Choroid plexus epithelial cell (primary cell): ENCODE measurements at regions not wholly inside any gene's neighbourhood (a gene's known extent, or its start where the extent isn't known, plus 50 kb on each side); places are given as distances from the start of the nearest gene placed in this dataset.
A peak's percentile ranks its signal among the peaks of the same experiment; 100 is the strongest.

Experiments
- DNase-seq: peaks from one replicate; pipeline ENCODE4 v3.0.0-alpha.2; 2010; ENCODE audit warnings: low read depth
- H3K4me3 ChIP-seq: 2 replicates; pipeline ENCODE4 v1.5.1; 2011; ENCODE audit warnings: low read depth, mild to moderate bottlenecking, control low read depth, low read length, moderate library complexity
- TF ChIP-seq, protein P1 (sequence below): conservative IDR thresholded peaks from 2 replicates; pipeline ENCODE4 v1.5.1; 2011; ENCODE audit warnings: low read depth, mild to moderate bottlenecking, control low read depth, inconsistent platforms, low read length, moderate library complexity

GRCh38 chr1:209391792-209392191, 191.7 kb upstream of the CAMK1G start:
- TF ChIP-seq, protein P1, sequence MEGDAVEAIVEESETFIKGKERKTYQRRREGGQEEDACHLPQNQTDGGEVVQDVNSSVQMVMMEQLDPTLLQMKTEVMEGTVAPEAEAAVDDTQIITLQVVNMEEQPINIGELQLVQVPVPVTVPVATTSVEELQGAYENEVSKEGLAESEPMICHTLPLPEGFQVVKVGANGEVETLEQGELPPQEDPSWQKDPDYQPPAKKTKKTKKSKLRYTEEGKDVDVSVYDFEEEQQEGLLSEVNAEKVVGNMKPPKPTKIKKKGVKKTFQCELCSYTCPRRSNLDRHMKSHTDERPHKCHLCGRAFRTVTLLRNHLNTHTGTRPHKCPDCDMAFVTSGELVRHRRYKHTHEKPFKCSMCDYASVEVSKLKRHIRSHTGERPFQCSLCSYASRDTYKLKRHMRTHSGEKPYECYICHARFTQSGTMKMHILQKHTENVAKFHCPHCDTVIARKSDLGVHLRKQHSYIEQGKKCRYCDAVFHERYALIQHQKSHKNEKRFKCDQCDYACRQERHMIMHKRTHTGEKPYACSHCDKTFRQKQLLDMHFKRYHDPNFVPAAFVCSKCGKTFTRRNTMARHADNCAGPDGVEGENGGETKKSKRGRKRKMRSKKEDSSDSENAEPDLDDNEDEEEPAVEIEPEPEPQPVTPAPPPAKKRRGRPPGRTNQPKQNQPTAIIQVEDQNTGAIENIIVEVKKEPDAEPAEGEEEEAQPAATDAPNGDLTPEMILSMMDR: no peak
- H3K4me3 ChIP-seq: no peak overlapping the region
- DNase-seq: no peak

GRCh38 chr1:209395169-209395568, 188.3 kb upstream of the CAMK1G start:
- no peak for DNase-seq
- no peak overlapping the region for H3K4me3 ChIP-seq
- TF ChIP-seq, protein P1: no peak

DNA sequence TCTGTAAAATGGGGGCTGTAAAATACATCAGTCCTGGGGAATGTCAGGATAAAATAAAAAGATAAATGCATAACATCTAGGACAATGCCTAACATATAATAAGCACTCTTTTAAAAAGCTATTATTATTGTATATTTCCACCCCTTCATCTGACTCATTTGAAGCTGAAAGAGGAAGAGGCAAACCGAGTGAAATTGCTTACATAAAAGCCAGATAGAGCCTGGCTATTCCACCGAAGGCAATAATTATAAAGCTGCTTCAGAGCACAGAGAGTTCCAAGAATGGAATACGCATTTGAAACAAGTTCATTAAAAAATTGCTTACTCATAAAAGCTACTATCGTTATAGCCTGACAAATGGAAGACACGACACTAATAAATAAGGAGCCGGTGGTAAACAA, 186.1 kb upstream of the CAMK1G start:
- TF ChIP-seq, protein P1: no peak
- no peak for DNase-seq
- no peak overlapping the region for H3K4me3 ChIP-seq

- DNase-seq: no peak
- H3K4me3 ChIP-seq: no peak overlapping the region
- TF ChIP-seq, protein P1: no peak
These were observed 185.6 kb upstream of the CAMK1G start for GRCh38 chr1:209397910-209398309.

DNA sequence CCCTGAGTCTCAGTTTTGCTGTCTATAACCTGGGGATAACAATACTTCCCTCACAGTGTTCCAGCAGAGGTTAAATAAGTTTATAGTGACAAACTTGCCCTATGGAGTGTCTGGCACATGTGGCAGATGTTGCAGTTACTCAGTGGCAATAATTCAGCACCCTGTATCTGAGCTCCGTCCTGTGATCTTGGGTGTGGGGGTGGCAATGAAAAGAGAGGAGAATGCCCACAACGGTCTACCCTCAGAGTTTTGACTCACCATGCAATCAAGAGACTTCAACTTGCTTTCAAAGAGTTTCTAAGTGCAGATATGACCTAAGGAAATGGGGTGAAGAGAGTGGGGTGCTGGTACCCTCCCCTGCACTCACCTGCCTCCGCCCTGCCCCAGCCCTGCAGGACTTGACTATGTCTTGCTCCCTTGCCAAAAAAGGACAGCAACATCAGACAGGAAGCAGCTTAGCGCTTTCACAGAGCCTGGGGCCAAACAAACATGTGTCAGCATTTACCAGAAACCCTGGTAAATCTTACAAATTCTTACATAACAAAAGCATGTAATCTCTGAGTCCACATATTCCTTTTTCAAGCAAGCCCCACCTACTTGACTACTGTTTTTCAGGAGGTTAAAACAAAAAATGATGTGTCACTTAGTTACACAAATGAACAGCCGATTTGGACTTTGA, 185.1 kb upstream of the CAMK1G start:
- TF ChIP-seq, protein P1: no peak
- H3K4me3 ChIP-seq: no peak overlapping the region
- DNase-seq: peak; percentile 94

DNA sequence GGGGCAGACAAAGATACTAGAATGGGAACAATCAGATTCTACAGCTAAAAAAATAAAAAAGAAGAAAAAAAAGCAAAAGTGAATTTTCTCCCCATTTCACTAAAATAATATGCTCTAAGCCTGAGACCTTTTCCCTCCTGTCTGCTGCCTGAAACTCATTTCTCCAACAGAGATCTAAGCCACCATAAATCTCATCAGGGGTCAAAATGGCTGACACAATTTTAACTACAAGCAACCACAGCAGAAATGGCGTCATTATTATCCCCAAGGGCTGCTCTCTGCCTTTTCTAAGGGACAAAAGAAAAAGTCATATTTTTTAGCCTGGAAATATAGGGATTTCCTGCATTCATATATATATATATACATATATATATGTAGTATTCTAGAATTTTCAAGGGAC, 183.7 kb upstream of the CAMK1G start:
- DNase-seq: no peak
- H3K4me3 ChIP-seq: no peak overlapping the region
- TF ChIP-seq, protein P1: no peak
